ENCODE measurements at regions not wholly inside any gene's neighbourhood (a gene's known extent, or its start where the extent isn't known, plus 50 kb on each side); places are given as distances from the start of the nearest gene placed in this dataset.

DNA sequence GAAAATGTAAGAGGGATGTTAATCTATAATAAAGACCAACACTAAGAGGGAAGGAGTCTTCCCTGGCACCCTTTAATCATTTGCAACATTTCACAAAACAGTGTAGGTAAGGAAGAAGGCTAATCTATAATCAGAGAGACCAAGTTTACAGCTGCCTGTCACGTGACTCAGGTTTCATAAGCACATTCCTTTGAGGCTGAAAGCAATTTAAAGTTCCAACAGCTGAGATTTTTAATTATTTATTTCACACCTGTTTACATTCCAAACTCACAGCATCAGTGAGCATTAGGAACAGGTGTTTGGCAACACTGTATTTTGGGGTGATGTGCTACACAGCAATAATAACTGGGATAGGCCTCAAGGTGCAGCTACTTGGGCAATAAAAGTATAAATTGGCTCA is 75.7 kb upstream of the PGBD5 start:
- H3K36me3 ChIP-seq (ENCODE audit: control insufficient read depth, insufficient read depth, low read length): no peaks in the 10 kb centered on the region
- H3K4me3 ChIP-seq (replicated peaks; ENCODE audit: low read depth, low read length): no peak overlapping the region
- DNase-seq (ENCODE audit: extremely low read depth, insufficient read length): no peak
- TF ChIP-seq, protein P1, sequence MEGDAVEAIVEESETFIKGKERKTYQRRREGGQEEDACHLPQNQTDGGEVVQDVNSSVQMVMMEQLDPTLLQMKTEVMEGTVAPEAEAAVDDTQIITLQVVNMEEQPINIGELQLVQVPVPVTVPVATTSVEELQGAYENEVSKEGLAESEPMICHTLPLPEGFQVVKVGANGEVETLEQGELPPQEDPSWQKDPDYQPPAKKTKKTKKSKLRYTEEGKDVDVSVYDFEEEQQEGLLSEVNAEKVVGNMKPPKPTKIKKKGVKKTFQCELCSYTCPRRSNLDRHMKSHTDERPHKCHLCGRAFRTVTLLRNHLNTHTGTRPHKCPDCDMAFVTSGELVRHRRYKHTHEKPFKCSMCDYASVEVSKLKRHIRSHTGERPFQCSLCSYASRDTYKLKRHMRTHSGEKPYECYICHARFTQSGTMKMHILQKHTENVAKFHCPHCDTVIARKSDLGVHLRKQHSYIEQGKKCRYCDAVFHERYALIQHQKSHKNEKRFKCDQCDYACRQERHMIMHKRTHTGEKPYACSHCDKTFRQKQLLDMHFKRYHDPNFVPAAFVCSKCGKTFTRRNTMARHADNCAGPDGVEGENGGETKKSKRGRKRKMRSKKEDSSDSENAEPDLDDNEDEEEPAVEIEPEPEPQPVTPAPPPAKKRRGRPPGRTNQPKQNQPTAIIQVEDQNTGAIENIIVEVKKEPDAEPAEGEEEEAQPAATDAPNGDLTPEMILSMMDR (IDR thresholded peaks at IDR 0.05; ENCODE audit: insufficient read depth, low read length, poor library complexity, severe bottlenecking): no peak
- H3K27me3 ChIP-seq (replicated peaks; ENCODE audit: control insufficient read depth, insufficient read depth, low read length): no peaks in the 10 kb centered on the region; the same call in none of the 2 replicates

DNA sequence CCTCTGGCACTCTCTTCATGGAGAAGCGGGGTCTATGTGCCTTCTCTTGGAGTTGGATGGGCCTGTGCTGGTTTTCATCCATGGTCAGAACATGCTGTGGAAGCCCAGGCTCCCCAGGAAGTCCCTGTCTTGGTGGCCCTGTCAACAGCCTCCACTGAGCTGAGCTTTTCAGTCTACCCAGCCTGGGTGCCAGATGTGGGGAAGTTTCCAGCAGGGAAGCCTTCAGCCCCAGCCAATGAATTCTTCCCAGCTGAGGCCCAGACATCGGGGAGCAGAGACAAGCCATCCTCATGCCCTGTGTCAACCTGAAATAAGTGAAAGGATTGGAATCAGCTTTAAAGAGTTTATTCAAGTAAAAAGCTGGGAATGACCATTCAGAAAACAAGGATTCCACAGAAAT is 75.1 kb upstream of the PGBD5 start:
- Histone ChIP-seq H3K27me3 (replicated peaks; ENCODE audit: control insufficient read depth, insufficient read depth, low read length) (no peaks in the 10 kb centered on the region; the same call in none of the 2 replicates), H3K36me3 (ENCODE audit: control insufficient read depth, insufficient read depth, low read length) (no peaks in the 10 kb centered on the region), H3K4me3 (replicated peaks; ENCODE audit: low read depth, low read length) (no peak overlapping the region)
- TF ChIP-seq, protein P1 (IDR thresholded peaks at IDR 0.05; ENCODE audit: insufficient read depth, low read length, poor library complexity, severe bottlenecking): no peak
- DNase-seq (ENCODE audit: extremely low read depth, insufficient read length): no peak

DNA sequence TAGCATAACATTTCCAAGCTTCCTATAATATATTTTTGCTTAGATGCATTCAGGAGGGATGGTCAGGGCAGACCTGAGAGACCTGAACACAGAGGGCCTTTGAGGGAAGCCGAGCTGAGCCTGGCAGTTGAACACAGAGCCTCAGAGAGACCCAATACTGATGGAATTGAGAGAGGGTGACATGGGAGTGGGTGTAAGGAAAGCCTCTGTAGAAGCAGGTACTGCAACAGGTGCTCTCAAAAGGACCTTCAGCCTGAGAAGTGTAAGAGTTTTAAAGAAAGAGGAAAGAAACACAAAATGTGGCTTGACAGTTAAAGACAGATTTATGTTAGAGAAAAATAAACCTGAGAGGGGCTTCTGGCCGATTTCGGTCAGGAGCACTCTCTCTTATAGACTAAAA is 73.9 kb upstream of the PGBD5 start:
- no peaks in the 10 kb centered on the region for H3K36me3 ChIP-seq (ENCODE audit: control insufficient read depth, insufficient read depth, low read length)
- H3K4me3 ChIP-seq (replicated peaks; ENCODE audit: low read depth, low read length): no peak overlapping the region
- no peak for DNase-seq (ENCODE audit: extremely low read depth, insufficient read length)
- TF ChIP-seq, protein P1 (IDR thresholded peaks at IDR 0.05; ENCODE audit: insufficient read depth, low read length, poor library complexity, severe bottlenecking): no peak
- H3K27me3 ChIP-seq (replicated peaks; ENCODE audit: control insufficient read depth, insufficient read depth, low read length): no peaks in the 10 kb centered on the region; the same call in none of the 2 replicates

DNA sequence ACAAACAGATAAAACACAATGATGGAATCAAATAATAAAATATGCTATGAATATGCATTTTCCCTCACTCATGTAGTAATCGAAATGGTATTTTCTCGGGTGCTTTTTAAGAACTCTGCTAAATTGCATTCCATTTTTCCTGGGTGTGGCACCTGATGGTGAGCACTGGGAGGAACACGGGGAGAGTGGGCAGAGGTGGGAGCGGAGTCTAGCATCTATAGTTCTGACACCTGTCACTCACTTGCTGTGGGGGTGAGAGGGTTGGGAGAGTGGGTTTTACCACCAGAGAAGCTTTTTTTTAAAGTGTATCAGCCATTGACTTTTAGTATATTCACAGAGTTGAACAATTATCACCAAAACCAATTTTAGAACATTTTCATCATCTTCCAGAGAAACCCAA is 73.4 kb upstream of the PGBD5 start:
- H3K27me3 ChIP-seq (replicated peaks; ENCODE audit: control insufficient read depth, insufficient read depth, low read length): no peaks in the 10 kb centered on the region; the same call in none of the 2 replicates
- TF ChIP-seq, protein P1 (IDR thresholded peaks at IDR 0.05; ENCODE audit: insufficient read depth, low read length, poor library complexity, severe bottlenecking): no peak

DNA sequence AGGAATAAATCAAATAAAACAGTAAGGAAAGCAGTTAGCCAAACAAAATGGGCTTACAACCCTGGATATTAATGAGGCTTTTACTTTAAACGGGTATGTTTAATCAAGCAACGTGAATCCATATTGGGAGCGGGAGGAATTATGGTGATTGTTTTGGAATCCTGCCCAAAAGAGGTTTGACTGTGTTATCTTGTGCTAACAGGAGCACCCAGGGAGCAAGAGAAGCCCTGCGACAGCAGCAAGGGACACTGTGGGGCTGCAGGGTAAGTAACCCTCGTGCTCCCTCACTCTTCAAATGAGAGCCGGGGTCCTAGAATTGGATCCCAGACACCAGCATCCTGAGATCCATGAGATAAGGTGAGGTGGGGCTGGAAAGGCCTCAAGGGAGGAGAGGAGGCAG is 72.6 kb upstream of the PGBD5 start:
- Histone ChIP-seq H3K36me3 (ENCODE audit: control insufficient read depth, insufficient read depth, low read length) (no peaks in the 10 kb centered on the region), H3K4me3 (replicated peaks; ENCODE audit: low read depth, low read length) (no peak overlapping the region), H3K27me3 (replicated peaks; ENCODE audit: control insufficient read depth, insufficient read depth, low read length) (no peaks in the 10 kb centered on the region; the same call in none of the 2 replicates)
- TF ChIP-seq, protein P1 (IDR thresholded peaks at IDR 0.05; ENCODE audit: insufficient read depth, low read length, poor library complexity, severe bottlenecking): no peak
- DNase-seq (ENCODE audit: extremely low read depth, insufficient read length): no peak

More for the DNA sequence above, 73.4 kb upstream of the PGBD5 start:
- Histone ChIP-seq H3K4me3 (replicated peaks; ENCODE audit: low read depth, low read length) (no peak overlapping the region), H3K36me3 (ENCODE audit: control insufficient read depth, insufficient read depth, low read length) (no peaks in the 10 kb centered on the region)
- no peak for DNase-seq (ENCODE audit: extremely low read depth, insufficient read length)

DNA sequence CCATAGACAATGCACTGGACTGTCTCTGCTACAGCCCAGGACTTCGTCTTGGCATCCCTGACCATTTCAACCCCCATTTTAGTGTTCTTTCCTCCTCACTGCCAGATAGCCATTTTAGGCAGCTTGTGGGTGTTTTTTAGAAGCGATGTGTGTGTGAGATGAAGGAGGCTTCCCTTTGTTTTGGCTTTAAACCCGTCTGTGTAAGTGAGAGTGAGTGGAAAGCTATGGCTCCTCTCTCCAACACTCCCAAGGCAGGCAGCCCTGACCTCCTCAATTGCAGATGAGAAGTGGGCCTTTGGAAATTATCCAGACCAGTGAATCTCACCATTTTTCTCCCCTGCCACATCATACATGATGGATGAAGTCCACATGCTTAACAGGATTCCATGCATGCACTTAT is 70.3 kb upstream of the PGBD5 start:
- DNase-seq (ENCODE audit: extremely low read depth, insufficient read length): no peak
- H3K27me3 ChIP-seq (replicated peaks; ENCODE audit: control insufficient read depth, insufficient read depth, low read length): no peaks in the 10 kb centered on the region; the same call in none of the 2 replicates
- TF ChIP-seq, protein P1 (IDR thresholded peaks at IDR 0.05; ENCODE audit: insufficient read depth, low read length, poor library complexity, severe bottlenecking): no peak
- H3K4me3 ChIP-seq (replicated peaks; ENCODE audit: low read depth, low read length): no peak overlapping the region
- H3K36me3 ChIP-seq (ENCODE audit: control insufficient read depth, insufficient read depth, low read length): no peaks in the 10 kb centered on the region
